Astrocyte (in vitro differentiated cells and primary cell): ENCODE measurements at regions not wholly inside any gene's neighbourhood (a gene's known extent, or its start where the extent isn't known, plus 50 kb on each side); places are given as distances from the start of the nearest gene placed in this dataset.

ENCODE experiments used
- EZH2 ChIP-seq: IDR thresholded peaks from 2 replicates; pipeline ENCODE4 v1.6.1; 2012; ENCODE audit warnings: mild to moderate bottlenecking, low read length, inconsistent platforms; ENCODE audit not compliant: insufficient read depth
- TF ChIP-seq, protein P1 (sequence below): IDR thresholded peaks from 2 replicates; pipeline ENCODE4 v1.5.1; 2011; ENCODE audit warnings: low read depth, mild to moderate bottlenecking, inconsistent platforms, low read length, moderate library complexity; ENCODE audit not compliant: insufficient read depth

- TF ChIP-seq, protein P1, sequence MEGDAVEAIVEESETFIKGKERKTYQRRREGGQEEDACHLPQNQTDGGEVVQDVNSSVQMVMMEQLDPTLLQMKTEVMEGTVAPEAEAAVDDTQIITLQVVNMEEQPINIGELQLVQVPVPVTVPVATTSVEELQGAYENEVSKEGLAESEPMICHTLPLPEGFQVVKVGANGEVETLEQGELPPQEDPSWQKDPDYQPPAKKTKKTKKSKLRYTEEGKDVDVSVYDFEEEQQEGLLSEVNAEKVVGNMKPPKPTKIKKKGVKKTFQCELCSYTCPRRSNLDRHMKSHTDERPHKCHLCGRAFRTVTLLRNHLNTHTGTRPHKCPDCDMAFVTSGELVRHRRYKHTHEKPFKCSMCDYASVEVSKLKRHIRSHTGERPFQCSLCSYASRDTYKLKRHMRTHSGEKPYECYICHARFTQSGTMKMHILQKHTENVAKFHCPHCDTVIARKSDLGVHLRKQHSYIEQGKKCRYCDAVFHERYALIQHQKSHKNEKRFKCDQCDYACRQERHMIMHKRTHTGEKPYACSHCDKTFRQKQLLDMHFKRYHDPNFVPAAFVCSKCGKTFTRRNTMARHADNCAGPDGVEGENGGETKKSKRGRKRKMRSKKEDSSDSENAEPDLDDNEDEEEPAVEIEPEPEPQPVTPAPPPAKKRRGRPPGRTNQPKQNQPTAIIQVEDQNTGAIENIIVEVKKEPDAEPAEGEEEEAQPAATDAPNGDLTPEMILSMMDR, result no peak
- TF ChIP-seq EZH2, result no peak
Measured at GRCh38 chr7:91503934-91504555, 239.8 kb downstream of the FZD1 start.
